ENCODE measurements at regions not wholly inside any gene's neighbourhood (a gene's known extent, or its start where the extent isn't known, plus 50 kb on each side); places are given as distances from the start of the nearest gene placed in this dataset.

DNA sequence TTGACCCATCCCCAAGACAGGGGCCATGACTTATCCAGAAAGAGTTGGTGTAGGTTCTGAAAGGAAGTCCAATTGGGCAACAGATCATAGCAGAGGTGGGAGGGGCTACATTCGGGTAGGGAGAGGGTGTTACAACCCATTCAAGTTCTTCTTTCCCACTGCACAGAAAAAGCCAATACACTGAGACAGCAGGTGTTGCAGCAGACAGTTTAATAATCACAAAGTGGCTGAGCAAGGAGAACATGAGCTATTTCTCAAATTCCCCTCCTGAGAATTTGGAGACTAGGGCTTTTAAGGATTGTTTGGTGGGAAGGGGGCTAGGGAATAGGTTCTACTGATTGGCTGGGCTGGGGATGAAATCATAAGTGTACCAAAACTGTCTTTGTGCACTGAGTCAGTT lies 328.4 kb upstream of the POU3F1 start:
- no peak for DNase-seq

DNA sequence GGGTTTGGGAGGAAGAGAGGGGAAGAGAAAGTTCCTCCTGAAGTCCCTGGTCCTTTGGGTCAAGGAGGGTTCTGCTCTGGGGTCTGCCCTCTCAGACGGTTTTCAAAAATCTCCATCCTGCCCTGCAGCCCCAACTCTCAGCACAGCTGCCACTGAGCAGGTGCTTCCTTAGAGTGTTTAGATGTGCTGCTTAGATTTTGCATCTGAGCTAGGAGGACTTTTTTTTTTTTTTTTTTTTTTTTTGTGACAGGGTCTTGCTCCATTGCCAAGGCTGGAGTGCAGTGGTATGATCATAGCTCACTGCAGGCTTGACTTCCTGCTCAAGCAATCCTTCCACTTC lies 324.9 kb upstream of the POU3F1 start:
- no peak for DNase-seq

DNA sequence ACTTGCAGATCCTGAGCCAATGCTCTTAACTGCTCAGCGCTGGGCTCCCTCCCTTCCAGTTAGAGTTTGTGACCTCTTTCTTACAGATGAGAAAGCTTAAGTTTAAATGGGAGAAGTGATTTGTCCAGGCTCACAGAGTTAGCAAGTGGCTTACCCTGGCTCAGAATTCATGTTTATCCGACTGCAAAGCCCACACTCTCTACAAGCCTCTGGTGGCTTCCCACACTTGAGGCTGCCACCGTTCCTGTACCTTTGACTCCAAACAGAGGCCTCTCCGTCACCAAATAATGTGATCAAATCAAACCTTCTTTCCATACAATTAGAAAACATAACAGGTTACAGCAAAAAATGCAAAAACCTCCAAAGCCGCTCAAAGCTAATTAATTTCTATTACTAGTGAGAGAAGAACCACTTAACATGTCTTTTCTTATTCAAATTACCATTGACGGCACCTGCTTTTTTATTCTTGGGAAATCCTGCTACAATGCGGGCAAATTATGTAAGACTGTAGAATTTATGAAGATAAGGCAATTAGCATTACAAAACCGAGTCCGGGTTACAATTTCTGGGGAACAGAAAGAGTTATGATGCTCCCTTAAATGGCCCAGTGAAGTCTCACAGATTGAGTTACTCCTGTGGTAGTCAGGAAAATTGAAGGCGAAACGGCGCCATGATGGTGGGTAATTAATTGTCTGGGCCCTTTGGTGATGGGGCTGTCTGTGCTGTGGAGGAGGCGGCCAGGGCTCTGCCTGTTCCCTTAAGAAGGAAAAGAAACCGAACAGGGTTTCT lies 324.3 kb upstream of the POU3F1 start:
- DNase-seq: peak in 1 of 3 experiments; percentile 9

DNA sequence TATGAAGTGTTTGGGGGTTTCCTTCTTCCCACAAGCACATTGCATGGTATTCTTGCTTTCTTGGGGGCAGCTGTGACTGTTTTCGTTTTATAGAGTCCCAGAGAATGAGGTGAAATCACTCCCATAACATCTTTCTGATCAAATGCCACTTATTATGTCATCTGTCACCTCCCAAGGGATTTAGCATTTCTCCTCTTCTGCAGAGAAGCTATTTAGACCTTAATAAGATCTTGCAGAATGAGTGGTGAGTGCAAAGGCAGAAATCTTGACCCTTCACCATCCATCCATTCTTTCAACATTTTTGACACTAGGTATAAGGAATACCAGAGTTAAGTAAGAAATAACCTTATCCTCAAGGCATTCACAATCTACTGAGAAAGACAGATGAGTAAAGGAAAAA lies 318.6 kb upstream of the POU3F1 start:
- DNase-seq: no peak

DNA sequence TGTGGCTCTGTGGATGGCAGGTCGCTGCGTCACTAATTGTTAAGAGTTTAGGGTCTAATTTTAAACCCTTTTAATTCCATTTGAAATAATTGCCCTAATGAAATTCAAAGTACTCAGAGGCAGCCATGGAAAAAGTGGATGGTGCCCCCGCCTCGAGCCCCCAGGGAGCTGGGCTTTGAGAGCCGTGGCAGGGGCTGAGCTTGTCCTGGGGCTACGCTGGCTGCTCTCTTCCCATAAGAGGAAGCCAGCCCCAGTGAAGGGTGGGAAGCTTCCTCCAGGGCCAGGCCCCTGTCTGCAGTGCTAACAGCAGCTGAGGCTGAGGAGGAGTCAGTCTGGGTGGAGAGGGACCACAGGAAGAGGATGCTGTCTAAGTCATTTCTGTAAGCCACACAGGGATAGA lies 315.0 kb upstream of the POU3F1 start:
- DNase-seq: peak in 1 of 3 experiments; percentile 17

DNA sequence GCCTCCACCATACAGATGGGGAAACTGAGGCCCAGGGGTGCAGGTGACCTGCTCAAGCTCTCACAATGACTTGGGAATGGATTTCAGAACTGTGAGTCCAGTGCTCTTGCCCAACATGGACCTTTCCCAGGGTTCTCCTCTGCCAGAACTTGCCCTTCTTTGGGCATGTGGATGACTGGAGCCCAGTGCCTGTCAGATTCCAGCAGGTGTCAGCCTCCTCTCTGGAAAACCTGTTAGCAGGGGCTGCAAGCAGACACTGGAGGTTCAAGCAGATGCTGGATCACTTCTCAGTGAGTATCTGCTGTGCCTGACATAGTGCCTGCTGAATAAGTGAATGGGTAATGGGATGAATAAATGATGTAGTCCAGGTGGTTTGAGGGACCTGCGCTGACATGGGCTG lies 314.2 kb upstream of the POU3F1 start:
- no peak for DNase-seq

DNA sequence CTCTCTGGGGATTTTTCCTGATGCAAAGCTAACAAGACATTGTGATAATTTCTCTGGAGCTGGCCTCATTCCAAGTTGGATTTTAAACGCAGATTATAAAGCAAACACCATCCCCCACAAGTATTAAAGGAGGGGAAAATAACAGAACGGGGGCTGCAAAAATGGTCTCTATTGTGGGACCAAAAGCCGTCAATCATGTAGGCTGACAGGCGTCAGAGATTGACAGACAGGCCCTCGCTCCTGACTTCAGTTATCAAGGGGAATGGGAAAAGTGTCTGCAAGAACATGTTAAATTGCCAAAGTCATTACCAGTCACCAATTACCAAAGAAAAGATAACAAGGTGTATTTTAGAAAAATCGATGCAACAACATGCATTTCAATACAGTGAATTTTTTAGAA lies 307.4 kb upstream of the POU3F1 start:
- DNase-seq: peak in 1 of 3 experiments; percentile 20

DNA sequence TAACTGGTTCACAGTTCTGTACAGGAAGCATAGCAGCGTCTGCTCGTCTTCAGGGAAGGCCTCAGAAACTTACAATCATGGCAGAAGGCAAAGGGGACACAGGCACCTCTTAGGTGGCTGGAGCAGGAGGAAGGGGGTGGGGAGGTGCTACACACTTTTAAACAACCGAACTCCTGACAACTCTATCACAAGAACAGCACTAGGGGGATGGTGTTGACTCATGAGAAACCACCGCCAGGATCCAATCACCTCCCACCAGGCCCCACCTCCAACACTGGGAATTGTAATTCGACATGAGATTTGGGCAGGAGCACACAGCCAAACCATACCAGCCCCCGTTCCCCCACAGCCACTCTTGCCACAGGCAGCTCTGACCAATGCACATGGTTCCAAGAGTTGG lies 306.3 kb upstream of the POU3F1 start:
- DNase-seq: no peak

DNA sequence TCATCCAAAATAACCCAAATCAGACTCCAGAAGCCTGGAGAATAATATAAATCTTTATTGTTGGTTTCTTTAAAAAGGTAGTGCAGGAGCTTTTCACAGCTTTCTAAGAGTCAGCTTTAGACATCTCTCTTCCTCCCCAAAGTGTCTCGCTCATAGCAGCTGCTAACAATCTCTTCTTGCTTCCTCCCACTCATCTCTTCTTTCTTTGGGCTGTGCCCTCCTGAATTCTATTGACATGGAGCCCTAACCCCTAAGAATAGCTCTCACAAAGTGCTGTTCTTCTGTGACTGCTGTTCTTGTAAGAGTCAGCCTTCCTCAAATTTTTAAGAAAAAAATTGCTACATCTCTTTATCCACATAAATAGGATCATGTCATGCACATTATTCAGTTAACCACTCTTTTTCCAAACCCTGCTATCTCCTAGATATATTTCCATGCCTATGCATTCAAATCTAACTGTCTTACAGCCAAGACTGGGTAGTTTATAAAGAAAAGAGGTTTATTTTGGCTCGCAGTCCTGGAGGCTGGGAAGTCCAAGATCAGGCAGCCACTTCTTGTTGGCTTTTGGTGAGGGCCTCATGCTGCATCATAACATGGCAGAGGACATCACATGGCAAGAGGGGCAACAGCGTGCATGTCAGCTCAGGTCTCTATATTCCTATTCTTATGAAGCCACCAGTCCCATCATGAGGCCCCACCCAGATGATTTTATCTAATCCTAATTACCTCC lies 301.0 kb upstream of the POU3F1 start:
- no peak for DNase-seq

DNA sequence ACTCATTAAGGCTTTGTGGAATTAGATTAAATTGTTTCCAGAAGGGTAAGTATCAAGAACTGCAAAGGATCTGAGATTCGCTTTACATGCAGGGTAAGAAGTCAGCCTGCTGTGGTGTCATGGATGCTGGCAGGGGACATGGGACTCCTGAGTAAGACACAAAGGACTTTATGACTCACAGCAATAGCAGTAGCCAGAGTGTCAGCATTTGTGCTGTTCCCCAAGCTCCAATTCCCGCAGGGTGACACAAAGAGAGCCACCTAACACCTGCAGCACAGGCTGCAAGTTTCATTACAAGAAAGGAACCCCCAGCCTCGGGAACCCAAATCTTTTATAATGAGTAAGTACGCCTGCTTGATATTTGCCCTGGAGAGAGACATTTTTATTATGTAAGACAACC lies 298.1 kb upstream of the POU3F1 start:
- DNase-seq: no peak

DNA sequence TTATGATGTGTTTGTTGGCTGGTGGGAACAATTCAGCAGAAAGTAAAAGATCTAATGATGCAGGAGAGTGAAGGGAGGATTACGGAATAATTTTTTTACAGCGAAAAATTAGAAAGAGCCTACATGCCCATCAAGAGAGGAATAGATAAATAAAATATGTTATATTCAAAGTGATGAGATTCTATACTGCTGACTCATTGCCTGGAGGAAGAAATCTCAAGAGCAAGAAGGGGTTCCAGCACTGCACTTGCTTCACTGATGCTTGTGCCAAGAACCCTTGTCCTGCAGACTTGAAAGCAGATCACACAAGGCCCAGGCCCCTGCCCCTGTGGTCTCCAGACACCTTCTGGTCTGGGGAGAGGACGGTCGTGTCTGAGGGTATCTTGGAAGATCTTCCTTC lies 295.1 kb upstream of the POU3F1 start:
- no peak for DNase-seq

DNA sequence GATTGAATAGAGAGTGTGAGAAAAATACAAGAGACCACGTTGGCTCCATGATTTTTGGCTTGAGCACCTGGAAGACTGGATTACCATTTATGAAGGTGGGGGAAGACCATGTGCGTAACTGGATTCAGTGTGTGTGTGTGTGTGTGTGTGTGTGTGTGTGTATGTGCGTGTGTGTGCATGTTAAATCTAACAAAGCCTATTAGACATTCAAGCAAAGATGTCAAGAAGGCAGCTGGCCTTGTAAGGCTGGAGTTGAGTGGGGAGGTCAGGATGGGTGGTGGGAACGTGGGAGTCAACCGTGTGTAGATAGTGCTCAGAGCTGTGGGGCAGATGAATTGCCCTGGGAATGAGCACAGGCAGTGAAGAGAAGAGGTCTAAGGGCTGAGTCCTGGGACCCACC lies 293.8 kb upstream of the POU3F1 start:
- DNase-seq: no peak

DNA sequence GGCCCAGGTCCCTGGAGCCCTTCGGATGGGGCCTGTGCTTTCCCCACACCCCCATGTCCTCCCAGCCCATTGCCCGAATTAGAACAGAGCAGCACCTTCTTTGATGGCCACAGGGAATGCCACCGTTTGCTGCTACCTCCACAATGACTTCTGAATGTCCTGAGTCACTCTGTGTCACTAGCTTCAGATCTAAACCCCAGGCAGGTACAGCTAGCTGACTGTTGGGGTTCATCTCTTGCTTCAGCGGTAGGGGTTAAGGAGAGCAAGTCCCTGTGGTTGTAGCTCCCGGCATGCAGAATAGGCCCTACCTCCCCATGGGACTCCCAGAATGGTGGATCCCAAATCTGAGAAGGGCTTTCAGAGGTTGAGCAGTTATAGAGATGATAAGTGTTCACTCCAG lies 291.1 kb upstream of the POU3F1 start:
- DNase-seq: no peak

DNA sequence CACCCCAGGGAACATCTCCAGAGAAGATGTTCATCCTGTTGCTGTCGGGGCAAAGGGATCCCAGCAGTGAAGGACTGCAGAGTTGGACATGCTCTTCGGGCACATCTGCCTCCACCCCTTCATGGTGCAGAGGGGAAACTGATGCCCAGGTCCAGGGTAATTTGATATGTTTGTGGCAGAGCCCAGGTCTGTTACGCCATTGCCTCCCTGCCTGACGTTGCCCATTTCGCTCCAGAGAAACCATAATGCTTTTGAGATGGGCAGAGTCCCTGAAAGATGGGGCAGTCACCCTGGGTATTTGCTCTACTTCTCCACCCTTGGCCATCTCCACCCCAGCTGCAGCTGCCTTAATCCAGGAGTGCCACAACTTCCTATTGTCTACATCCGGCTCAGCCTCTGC lies 290.4 kb upstream of the POU3F1 start:
- DNase-seq: peak in 1 of 3 experiments; percentile 21

DNA sequence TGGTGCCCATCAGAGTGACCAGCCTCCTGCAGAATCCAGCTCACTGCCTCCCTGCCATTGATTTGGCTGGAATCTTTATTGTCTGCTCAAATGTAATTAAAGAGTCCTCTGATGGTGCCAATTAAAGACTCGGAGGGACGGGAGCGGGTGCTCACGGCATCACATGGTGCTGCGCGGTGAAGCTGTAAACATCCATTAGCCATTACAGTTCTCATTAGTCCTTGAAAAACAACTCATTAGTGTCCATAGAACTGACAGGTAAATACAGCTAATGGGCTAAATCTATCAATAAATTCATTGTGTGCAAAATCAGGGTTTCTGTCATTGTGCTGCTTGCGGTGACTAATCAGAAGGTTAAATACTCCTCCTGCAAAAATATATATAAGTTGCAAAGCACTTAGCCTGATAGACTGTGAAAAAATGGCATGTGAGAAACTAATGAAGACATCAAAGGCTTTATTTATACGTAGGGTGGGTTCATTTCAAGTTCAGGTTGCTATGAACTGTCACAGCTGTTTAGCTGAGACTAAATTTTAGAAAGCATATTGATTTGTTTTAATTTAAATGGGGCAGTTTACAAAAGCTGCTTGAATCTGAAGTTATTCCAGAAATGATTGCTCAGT lies 289.8 kb upstream of the POU3F1 start:
- DNase-seq: peak in 2 of 3 experiments; percentile 65 to 90

DNA sequence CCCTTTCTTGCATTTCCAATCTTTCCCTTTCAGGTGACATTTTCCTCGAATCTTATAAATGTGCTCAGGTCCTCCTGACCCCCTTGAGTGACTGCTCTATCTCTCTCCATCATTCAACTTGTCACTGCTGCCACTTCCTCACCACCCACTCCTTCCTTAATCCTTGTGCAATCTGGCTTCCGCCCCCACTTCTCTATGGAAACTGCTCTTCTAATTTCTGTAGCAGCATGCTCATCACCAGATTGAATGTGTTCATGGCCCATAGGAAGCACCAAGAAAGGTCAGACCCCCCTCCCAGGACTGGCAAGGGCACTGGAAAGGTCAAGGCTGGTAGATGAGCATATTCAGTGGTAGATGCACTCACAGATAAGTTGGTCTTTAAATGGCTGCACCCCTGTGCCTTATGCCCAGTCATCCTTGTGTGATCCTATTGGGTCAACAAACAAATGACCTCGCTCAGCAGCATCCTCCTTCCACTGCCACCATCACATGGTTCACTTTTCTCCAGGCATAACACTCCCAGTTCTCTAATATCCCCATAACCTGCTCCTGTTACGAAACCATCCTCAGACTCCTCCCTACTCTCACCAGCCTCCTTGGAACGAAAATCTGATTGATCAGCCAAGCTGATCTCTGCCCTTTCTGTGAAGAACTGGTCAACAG lies 288.5 kb upstream of the POU3F1 start:
- no peak for DNase-seq

DNA sequence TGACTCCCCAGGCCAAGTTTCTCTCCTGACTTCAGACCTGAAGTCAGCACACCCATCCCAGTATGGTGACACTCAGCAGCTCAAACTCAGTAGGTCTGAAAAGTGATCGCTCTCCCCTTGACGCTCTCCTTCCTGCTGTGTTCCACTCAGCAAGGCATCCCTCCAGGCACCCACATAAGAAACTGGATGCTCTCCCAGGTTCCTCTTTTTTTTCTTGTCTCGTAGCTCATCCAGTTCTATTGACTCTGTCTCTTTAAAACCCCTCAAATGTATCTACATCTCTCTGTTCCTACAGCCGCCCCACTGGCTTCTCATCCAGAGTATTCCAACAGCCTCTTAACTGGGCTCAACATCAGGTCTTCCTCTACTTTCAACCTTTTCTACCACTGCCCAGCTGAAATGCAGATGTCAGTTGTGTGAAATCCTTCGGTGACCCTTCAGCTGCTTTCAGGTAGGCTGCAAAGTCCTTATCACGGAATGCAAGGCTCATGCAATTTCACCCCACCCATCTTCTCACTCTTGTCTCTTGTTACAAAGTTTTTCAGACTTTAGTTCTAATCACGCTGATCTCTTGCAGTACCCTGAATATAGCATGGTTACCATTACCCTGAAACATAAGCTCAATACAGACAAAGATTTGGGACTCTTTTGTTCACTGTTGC lies 286.2 kb upstream of the POU3F1 start:
- no peak for DNase-seq

DNA sequence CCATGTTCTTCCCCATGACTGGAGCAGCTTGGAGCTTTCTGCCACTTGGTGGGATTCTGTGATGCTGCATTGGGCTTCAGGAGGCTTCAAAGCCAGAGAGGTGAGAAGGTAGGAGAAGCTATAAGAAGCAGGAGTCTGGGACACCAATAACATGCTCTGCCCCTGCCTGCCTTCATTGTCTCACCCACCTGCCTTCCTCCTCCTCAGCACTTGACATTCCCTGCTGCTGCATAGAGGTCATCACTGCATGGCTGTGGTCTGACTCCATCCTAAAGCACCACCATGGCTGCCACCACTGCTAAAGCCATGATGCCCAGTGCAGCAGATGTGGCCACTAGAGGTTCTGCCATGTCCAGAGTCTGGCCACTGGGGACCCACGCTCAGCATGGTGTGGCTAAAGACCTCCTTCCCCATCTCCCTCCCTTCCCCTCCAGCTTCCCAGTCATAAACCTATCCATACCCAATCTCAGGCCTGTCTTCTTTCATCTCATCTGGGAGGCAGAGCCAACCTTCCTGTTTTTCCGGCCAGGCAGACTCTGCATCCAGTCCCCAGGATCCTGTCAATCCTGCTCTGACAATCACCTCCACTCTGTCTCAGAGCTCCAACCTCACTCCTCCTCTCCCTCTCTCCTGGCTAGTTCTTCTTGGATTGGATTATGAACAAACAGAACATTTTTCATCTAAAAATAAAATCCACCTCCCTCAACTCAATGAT lies 285.1 kb upstream of the POU3F1 start:
- DNase-seq: no peak

DNA sequence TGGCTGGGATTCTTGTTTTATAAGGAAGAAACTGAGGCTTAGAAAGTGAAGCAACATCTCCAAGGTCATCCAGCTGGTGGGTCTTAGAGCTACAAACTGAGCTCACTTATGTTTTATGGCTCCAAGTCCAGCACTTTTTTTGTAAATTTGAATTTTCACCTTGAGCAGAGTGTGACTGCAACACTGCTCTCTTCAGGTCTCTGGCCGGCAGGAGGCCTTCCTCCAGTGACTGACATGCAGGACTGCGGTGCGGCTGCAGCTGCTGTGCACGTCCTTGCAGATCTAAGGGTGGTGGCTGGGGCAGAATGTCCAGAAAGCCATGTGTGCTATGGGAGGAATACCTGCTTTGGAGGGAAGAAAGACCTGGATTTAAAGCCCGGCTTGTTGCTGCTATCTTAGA lies 284.2 kb upstream of the POU3F1 start:
- no peak for DNase-seq

DNA sequence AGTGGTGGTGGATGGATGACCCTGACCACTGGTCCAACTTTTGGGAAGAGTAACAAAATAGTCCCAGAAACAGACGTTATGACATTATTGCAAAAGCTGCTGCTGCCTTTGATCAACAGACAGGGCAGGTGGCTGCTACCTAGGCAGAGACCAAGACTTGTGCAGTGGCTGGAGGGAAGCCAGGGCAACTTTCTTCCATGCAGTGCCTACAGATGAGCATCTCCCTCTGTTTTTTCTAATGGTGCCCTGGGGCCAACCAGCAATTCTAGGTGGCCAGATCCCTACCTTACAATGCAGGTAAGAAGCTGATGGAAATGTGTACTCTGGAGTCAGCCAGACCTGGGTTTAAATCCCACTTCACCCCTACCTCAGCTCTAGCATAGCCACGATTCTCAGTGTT lies 283.1 kb upstream of the POU3F1 start:
- DNase-seq: no peak

DNA sequence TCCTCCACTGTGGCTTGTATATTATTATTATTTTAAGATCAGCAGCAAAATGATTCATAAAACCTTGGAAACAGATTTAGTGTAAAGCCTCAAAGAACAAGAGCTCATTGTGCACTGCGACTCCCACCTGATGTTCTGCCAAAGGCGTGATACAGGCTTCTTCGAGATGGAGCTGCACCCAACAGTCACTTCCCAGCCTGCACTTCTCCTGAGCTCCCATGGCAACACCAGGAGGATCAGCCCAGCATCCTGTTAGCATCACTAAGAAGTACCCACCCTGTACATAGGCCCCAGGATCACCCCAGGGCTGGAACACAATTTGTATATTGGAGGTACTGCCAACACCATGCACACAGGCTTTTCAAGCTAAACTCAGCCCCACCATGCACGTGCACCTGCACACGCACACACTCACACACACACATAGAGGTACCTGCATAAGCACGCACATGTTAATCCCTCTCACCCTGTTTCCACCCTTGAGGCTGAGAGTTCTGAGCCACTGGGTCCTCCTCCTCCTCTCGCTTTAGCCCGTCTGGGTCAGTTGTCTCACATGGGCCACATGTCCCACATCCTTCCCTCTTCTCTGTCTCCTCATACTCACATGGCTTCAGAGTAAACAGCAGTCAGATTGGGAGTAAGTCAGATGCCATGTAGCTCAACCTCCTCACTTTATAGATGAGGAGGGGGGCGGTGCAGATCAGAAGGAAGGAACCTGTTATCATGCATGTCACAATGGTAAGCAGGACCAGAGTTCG lies 281.9 kb upstream of the POU3F1 start:
- no peak for DNase-seq

DNA sequence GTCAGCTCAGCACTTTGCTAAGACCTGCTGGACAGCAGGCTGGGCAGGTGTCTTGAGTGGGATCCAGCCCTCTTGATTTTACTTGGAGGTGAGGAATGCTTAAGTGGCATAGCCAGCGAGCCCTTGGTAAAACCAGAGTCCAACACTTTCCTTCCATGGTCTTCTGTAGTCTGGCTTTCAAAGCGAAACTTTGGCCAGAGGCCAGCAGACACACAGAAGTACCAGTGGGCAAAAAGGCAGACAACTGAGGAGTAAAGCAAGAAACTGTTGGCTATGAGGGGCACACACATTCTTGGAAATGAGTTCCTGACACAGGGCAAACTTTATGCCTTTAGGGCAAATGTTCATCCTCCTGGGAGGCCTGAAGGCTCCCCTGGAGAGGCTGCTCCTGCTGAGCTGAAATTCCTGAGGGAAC lies 281.0 kb upstream of the POU3F1 start:
- DNase-seq: no peak

All from NCI-H1417 (cell line).